HG03039 (cell line): ENCODE measurements at regions not wholly inside any gene's neighbourhood (a gene's known extent, or its start where the extent isn't known, plus 50 kb on each side); places are given as distances from the start of the nearest gene placed in this dataset.

Experiments used
- ATAC-seq: cut with Tn5 transposase; IDR thresholded peaks from one replicate; pipeline ENCODE4 v1.9.1; 2021; ENCODE audit warnings: mild to moderate bottlenecking, moderate library complexity; ENCODE audit not compliant: unreplicated experiment

DNA sequence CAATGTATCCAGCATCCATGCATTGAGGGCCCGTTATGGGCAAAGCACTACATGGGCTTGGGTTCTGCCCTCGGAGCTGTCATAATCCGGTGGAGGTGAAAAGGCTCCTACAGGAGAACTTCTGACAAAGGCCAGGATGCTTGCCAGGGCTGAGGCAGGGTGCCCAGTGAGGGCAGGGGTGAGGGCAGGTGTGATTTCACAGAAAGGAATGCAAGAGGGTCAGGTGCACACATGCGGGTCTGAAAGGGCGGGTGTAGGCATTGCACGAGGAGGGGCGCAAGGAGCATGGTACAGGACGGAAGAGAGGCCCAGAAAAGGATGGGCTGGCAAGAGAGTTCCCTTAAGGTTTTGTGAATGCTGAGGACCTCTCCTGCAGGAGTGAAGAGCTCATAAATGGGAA is 348.0 kb downstream of the BTBD3 start:
- ATAC-seq: no peak

DNA sequence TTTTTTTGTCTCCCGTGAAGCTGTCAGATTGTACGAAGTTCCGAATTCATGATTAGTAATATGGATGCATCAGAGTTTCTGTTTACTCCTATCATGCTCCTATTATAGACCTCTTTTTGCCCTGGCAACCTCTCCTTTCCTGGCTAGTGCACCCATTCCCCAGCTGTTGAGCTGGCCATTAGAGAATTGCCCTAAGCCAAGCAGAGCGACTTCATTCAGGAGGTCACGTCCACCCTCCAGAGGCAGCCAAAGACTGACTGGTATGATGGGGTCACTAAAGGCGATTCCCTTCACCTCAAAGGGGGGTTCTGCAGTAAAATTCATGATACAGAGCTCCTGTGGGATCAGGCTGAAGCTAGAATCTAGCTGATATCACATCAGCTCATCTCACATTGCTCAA is 351.9 kb downstream of the BTBD3 start:
- ATAC-seq: no peak

DNA sequence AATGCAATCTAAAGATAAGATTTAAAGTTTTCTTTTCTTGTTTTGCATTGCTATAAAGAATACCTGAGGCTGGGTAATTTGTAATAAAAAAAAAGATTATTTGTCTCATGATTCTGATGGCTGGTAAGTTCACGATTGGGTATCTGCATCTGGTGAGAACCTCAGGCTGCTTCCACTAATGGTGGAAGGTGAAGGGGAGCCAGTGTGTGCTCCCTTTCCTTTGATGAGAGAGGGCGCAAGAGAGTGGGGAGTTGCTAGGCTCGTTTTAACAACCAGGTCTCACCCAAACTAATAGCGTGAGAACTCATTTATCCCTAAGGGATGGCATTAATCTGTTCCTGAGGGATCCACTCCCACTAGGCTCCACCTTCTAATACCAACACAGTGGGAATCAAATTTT is 353.2 kb downstream of the BTBD3 start:
- ATAC-seq: no peak

DNA sequence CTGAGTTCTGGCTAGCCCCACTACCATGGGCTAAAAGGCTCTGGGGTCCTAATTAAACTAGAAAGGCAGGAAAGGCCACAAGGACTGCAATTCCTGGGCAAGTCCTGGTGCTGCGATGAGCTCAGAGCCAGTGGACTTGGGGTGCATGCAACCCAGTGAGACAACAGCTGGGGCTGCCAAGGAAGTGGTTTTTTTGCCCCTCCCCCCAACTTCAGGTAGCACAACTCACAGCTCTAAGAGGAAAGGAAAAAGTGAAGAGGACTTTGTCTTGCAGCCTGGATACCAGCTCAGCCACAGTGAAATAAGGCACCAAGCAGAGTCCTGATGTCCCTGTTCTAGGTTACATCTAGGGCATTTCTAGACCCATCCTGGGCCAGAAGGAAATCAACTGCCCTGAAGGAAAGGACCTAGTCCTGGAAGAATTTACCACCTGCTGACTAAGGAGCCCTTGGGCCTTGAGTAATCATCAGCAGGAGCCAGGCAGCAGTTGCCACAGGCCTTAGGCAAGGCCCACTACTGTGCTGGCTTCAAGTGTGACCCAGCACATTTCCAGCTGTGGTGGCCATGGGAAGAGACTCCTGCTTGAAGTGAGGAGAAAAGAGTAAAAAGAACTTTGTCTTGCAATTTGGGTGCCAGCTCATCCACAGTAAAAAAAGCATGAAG is 358.4 kb downstream of the BTBD3 start:
- ATAC-seq: no peak

DNA sequence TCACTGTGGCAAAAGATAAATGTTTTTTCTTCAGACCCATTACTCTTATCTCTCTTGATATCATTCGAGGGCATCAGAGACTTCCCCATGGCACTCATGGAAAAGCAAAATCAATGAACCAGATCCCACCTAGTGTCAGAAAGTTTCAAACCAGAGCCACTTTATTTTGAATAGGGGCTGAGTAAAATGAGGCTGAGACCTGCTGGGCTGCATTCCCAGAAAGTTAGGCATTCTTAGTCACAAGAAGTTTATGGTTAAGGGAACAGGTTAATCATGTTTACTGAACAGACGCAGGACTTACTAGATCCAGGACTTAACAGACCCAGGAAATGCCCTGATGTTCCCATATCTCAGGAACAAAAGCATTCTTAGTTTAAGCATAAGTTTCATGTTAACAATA is 369.9 kb downstream of the BTBD3 start:
- ATAC-seq: no peak

DNA sequence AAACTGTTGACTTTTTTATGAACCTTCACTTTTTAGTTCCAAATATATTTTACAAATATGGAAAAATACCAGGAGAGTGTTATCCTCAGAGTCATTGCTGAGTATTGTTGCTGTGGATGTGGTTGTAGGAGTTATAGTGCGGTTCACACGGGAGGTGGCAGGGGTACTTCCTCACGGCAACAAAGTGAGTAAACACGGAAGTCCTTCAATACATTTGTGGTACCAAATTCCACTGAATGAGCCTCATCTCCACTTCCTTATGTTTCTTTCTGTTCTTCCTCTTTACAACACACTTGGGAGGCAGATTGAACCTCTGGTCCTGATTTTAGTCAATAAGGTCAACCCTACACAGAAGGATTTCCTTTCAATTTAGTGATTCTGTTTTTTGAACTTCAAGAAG is 371.8 kb downstream of the BTBD3 start:
- ATAC-seq: no peak

DNA sequence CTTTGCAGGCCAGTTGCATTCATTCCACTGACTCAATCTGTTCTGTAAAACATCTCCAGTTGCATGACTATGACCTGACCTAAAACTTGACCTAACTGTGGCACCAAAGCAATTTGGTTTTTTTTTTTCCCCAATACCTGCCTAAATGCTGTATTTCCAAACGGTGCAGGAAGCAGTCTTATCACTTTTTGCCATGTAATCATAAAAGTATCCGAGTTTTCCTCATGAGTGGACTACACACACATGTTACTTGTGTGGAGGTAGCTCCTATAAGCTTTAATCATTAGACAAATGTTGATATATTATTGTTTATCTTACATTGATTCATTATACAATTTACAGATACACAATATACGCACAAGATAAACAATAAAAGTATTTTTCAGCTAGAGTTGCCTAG is 373.7 kb downstream of the BTBD3 start:
- ATAC-seq: no peak

DNA sequence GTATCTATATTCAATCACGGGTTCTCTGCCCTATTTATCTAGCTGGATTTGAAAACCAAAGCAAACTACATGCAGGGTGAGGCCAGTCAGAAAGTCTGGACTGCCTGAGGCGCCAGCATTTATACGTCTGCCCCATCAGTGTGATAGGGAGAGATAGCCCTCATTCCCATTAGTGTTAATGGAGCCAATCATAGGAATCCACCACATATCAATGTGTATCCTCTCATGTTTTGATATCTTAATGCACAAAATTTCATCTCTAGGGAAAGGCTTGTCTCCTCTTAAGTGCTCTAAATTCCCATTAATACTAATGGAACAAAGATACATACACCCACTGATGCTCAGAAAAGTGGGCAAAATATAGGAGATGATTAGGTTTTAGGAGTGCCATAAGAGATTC is 376.2 kb downstream of the BTBD3 start:
- ATAC-seq: no peak

DNA sequence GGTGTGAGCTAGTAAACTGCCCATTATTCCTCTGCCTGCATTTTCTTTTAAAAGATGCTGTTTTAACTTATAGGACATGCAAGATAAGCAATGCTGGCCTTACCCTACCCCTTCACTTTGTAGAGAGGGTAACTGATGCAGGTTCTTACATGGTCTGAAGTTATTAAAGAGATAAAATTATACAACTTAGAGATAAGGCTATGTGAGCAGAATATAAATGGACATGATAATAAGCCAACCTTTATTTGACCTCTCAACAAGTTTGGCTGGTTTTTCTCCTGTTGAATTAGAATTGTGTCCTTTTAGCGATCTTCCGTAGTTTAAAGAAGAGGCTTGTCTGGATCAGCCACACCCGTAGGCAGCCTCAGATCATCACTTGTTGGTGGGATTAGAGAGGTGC is 377.0 kb downstream of the BTBD3 start:
- ATAC-seq: no peak

DNA sequence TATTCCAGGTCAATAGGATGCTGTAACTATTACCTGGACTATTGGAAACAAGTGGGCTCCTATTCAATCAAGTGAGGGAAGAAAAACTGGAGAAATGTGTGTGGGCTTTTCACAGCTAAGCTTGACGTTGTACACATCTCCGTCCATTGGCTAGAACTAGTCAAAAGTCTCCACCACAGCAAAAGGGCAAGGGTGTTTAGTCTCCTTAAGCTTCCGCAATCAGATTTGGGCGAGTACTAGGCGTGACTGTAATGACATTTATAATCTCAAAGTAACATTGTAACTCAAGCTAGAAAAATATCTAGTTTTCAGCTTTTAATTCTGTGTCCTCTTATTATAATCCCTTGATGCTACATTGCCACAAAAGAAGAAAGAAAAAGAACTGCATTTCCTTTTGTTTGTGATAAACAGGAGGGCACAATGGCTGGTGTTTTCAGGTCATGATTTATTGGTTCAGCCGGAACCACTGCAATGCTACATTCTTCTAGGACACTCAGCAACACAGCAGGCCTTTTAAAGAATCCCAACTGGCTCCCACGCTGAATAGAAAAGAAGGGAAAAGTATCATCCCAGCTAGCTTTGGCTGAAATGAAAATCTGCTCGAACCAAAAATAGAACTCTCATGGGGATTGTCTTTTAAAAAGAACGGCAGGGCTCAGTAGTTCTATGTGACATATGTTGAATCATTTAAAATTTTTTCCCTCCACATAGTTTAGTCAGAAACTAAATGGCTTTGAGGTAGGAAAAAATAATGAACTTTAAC is 387.7 kb downstream of the BTBD3 start:
- ATAC-seq: no peak

DNA sequence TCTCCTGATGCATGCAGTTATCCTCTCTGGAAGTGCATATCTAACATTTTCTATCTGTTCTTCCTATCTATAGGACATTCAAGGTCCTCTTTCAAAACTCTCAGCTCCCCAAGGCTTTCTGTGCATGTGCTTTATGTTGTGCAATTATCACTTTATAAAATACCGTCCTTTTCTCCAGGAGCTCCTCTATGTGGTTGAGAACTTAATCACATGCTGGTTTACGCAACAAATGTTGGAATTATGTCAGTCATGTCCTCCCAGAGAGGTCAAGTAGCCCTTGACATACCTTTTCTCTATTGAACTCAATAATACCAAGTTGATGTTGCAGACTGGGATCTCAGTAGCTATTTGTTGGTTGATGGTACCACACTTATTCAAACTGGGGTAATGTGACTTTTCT is 388.4 kb downstream of the BTBD3 start:
- ATAC-seq: no peak

DNA sequence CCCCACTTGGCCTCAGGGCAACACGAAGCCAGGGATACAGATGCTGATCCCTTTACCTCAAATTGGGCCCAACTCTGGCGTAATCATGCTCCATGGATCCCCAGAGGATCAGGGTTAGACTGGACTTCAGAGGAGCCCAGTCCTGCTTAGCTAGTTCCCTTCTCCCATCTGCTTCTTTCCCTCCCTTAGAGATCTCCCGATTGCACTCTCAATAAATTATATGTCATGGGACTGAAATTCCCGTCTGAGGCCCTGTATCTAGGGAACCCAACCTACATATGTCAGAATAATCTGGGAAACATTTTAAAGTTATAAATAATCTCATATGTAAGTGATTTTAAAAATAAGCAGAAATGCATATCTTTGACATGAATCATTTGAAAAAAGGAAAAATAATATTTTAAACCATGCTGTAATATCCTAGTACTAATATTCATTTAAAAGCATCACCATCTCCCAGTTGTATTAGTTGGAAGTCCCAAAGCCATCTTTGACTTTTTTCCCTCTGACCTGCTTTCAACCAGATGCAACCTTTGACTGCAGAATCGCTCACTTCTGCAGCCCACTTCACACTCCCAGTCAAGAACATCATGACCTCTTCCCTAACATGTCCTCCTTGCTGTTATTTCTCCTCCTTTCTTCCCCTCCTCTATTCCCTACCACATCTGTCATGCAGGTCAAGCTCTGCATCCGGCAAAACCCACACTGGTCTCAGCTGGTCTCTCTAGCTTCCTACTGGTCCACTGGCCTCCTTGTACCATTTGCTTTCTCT is 393.6 kb downstream of the BTBD3 start:
- no peak for ATAC-seq

DNA sequence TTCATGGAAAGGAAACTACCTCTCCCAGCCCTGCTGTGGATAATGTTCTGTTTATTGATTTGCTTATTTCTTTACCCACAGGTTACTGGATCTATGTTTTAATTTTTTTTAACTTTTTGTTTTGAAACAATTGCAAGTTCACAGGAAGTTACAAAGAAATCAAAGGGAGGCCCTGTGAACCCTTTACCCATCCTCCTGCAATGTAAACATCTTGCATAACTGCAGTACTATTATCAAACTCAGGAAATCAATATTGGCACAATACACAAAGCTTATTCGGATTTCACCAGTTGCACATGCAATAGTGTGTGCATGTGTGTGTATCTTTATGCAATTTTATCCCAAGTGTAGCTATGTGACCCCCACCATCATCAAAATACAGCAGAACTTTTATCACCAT is 398.0 kb downstream of the BTBD3 start:
- ATAC-seq: no peak

DNA sequence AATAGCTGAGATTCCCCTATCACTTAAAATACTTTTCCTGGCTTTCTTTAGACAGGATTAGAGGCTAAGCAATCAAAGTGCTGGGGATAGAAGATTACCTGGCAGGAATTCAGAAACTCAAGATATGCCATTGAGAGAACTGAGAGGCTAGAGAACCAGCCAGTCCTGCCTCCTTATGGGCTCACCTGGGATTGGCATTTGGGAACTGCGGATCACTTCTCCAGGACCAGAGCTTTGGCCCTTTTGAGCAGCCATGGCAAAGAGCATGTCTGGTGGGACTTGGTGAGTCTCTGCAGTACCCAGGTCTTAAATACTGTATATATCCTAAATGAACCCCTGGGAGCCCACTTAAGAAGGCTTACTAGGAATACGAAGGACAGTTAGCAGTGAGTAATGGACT is 399.1 kb downstream of the BTBD3 start:
- ATAC-seq: no peak

DNA sequence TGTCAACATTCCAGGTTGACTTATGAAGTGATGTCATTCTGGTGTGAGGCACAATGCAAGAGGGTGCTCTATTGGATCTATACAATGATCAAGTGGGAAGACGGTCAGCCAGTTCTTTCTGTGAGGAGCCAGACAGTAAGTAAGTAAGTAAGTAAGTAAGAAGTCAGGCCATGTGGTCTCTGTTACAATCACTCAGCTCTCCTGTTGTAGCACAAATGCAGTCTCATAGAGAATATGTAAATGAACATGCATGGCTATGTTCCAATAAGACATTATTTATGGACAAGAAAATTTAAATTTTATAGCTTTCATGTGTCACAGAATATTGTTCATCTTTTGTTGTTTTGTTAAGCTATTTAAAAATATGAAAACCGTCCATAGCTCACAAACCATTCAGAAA is 399.7 kb downstream of the BTBD3 start:
- no peak for ATAC-seq

DNA sequence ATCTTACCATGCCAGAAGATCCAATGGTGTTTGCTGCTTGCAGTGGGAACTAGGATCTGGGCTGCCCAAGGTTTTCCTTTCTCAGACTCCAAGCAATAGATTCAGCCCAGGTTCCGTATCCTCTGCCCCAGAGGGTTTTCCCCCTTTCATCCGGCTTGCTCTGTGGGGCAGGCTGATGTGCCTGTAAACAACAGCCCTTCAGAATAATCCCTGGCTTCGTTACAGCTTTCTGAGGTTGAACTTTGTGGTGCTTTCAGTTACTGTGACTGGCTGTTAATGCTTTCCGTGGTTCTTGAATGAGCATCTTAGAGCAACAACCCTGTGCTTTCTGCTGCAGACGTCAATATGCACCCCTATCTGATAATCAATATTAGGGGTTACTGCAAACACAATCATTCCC is 400.4 kb downstream of the BTBD3 start:
- ATAC-seq: no peak

DNA sequence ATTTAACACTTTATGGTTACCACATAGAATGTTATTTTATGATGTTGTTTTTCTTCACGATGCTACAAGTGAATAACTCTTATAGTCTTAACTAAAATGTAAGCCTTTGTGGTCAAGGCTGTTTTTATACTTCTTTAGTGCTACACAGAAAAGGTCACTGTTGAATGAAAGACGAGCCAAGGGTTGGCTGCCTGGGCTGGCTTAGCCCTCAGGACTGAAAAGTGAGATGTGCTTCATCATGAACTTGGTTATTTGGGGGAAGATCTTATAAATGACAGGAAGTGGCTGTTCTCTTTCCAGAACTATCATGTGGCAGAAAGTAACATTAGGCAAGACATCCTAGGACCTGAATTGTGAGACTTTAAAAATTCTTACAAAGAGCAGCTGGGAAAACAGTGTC is 404.0 kb downstream of the BTBD3 start:
- ATAC-seq: no peak

DNA sequence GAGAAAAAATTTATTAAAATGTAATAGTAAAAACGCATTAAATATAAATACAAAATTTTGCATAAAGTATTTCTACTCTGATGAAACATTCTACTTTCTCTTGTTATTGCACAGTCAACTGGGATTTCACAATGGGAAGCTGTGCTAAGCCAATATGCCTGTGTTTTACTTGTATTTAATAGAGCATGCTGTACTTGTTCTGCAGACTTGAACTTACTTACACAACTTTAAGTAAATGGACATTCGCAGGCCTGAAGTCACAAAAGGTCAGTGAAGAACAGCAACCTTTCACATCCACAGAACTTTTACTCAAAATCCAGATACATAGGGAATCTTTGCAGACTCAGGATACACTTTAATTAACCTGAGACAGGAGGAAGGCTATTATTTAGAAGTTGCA is 409.5 kb downstream of the BTBD3 start:
- no peak for ATAC-seq

DNA sequence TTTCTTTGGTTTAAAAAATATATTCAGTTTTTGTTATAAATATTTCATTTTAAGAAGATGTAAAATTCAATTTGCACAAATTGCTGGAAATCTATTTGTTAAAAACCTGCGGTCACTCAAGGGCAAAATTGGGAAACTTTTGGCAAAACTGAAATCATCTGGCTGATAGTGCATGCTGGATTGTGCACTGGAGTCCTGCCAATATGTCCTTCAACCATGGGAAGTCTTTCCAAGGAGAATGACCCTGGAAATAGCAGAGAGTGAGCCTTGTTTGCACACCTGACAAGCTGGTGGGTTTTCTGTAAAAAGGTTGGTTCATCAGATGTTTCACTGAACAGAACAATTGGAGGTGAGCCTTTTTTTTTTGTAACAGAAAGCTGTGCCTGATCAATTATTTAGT is 413.5 kb downstream of the BTBD3 start:
- no peak for ATAC-seq

DNA sequence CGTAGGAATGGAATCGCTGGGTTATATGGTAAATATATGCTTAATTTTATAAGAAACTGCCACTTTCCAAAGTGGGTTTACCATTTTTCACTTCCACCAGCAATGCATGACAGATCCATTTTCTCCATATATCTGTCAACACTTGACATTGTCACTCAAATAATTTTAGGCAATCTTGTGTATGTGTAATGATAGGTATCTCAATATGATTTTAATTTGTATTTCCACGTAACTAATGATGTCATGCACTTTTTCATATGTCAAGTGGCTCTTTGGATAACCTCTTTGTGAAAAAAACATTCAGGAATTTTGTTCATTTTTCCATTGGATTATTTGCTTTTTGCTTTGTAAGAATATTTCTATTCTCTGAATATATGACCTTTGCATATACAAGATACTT is 419.9 kb downstream of the BTBD3 start:
- ATAC-seq: no peak

DNA sequence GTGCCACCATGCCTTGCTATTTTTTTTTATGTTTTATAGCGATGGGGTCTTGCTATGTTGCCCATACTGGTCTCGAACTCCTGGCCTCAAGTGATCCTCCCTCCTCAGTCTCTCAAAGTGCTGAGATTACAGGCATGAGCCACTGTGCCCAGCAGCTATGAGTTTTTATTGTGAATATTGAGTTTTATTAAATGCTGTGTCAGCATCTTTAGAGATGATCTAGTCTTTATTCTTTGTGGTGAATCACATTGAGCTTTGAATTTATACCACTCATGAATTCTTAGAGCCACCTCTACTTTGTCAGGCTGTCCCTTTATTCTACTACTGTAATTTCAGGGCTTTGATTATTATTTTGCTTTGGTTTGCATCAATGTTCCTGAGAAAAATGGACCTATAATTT is 428.3 kb downstream of the BTBD3 start:
- ATAC-seq: no peak

DNA sequence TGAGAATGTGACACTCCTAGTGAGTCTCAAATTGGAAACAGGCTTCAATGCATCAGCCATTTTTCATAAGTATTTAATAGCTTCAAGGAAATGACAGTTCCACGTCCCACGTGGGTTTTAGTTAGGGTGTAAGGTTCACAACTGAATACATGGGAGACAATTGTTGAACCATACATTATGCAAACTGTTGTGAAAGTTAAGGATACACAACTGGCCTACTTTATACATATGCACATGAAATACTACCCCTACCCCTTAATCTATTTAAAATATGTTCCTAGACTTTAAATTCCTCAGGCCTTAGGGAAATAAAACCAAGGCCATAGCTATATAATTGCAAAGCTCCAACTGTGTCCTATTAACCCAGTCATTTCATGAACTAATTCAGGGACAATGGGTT is 436.1 kb downstream of the BTBD3 start:
- ATAC-seq: no peak
